ENCODE measurements at regions not wholly inside any gene's neighbourhood (a gene's known extent, or its start where the extent isn't known, plus 50 kb on each side); places are given as distances from the start of the nearest gene placed in this dataset.

DNA sequence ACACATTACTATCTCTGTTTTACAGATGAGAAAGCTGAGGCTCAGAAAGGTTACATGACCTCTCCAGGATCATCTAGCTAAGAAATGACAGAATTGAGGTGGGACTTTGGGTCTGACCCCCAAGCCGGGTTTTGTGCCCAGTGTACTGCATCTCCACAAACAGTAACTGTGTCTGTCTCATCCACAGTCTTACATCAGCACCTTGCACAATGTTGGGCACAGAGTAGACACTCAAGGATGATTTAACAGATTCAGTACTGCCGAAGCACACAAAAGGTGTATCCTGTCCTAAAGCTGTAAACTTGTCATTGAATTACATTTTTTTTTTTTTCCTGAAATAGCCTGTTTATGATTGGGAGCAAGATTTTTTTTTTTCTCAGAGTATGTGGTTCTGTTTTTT, 84.8 kb downstream of the ADCYAP1 start:
- TF ChIP-seq MAX (IDR thresholded peaks at IDR 0.05) = no peak
- TF ChIP-seq, protein P1, sequence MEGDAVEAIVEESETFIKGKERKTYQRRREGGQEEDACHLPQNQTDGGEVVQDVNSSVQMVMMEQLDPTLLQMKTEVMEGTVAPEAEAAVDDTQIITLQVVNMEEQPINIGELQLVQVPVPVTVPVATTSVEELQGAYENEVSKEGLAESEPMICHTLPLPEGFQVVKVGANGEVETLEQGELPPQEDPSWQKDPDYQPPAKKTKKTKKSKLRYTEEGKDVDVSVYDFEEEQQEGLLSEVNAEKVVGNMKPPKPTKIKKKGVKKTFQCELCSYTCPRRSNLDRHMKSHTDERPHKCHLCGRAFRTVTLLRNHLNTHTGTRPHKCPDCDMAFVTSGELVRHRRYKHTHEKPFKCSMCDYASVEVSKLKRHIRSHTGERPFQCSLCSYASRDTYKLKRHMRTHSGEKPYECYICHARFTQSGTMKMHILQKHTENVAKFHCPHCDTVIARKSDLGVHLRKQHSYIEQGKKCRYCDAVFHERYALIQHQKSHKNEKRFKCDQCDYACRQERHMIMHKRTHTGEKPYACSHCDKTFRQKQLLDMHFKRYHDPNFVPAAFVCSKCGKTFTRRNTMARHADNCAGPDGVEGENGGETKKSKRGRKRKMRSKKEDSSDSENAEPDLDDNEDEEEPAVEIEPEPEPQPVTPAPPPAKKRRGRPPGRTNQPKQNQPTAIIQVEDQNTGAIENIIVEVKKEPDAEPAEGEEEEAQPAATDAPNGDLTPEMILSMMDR (IDR thresholded peaks at IDR 0.05; ENCODE audit: low read depth, low read length, missing input control) = no peak
- no peak for TF ChIP-seq TAF1 (conservative IDR thresholded peaks at IDR 0.05)
- TF ChIP-seq YY1 (IDR thresholded peaks at IDR 0.05) = no peak
- no peak for TF ChIP-seq EGR1 (IDR thresholded peaks at IDR 0.05; ENCODE audit: low read depth in 2 of 2)
- TF ChIP-seq, protein P2, sequence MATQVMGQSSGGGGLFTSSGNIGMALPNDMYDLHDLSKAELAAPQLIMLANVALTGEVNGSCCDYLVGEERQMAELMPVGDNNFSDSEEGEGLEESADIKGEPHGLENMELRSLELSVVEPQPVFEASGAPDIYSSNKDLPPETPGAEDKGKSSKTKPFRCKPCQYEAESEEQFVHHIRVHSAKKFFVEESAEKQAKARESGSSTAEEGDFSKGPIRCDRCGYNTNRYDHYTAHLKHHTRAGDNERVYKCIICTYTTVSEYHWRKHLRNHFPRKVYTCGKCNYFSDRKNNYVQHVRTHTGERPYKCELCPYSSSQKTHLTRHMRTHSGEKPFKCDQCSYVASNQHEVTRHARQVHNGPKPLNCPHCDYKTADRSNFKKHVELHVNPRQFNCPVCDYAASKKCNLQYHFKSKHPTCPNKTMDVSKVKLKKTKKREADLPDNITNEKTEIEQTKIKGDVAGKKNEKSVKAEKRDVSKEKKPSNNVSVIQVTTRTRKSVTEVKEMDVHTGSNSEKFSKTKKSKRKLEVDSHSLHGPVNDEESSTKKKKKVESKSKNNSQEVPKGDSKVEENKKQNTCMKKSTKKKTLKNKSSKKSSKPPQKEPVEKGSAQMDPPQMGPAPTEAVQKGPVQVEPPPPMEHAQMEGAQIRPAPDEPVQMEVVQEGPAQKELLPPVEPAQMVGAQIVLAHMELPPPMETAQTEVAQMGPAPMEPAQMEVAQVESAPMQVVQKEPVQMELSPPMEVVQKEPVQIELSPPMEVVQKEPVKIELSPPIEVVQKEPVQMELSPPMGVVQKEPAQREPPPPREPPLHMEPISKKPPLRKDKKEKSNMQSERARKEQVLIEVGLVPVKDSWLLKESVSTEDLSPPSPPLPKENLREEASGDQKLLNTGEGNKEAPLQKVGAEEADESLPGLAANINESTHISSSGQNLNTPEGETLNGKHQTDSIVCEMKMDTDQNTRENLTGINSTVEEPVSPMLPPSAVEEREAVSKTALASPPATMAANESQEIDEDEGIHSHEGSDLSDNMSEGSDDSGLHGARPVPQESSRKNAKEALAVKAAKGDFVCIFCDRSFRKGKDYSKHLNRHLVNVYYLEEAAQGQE (IDR thresholded peaks at IDR 0.05) = no peak
